Keratinocyte (primary cell): ENCODE measurements at regions not wholly inside any gene's neighbourhood (a gene's known extent, or its start where the extent isn't known, plus 50 kb on each side); places are given as distances from the start of the nearest gene placed in this dataset.

Experiments
- DNase-seq: peaks from one replicate; pipeline ENCODE4 v3.0.0-alpha.2; 2011; ENCODE audit warnings: low read depth, missing footprints, low spot score
- FAIRE-seq: peaks from 2 replicates; lab custom pipeline; 2011; peaks lifted over from hg19 to GRCh38; lab: Jason Lieb, UNC
- H2AFZ ChIP-seq: 2 replicates; pipeline ENCODE4 v1.6.0; 2012; ENCODE audit warnings: low read length, control low read depth, inconsistent platforms; ENCODE audit not compliant: control insufficient read depth
- H3K27ac ChIP-seq: 2 replicates; pipeline ENCODE4 v1.5.1; 2011; ENCODE audit warnings: low read length; ENCODE audit not compliant: control insufficient read depth, insufficient read depth
- H3K27me3 ChIP-seq: 3 replicates; pipeline ENCODE4 v1.6.0; 2011; ENCODE audit warnings: low read length; ENCODE audit not compliant: control insufficient read depth, insufficient read depth; ENCODE audit errors: extremely low read depth
- H3K36me3 ChIP-seq, 2 experiments: 2 replicates in 1 of 2; 3 replicates in 1 of 2; pipeline ENCODE4 v1.5.1; 2011; ENCODE audit warnings: low read length in 2 of 2, mild to moderate bottlenecking in 1 of 2; ENCODE audit not compliant: control insufficient read depth in 2 of 2, insufficient read depth in 2 of 2; ENCODE audit errors: extremely low read depth in 1 of 2
- H3K4me1 ChIP-seq: 3 replicates; pipeline ENCODE4 v1.5.1; 2011; ENCODE audit warnings: low read length; ENCODE audit not compliant: control insufficient read depth, insufficient read depth; ENCODE audit errors: extremely low read depth
- H3K4me2 ChIP-seq: 3 replicates; pipeline ENCODE4 v1.6.0; 2011; ENCODE audit warnings: low read depth, low read length; ENCODE audit not compliant: control insufficient read depth, insufficient read depth; ENCODE audit errors: extremely low read depth
- H3K4me3 ChIP-seq, 3 experiments: fragments of 200-600 bp in 1 of 3; sonication (generic) in 1 of 3; 2 replicates in 2 of 3; 3 replicates in 1 of 3; pipeline ENCODE4 v1.5.1; 2011 to 2016; ENCODE audit warnings: low read length in 3 of 3, mild to moderate bottlenecking in 3 of 3, control low read depth in 2 of 3, inconsistent platforms in 1 of 3, low read depth in 1 of 3, mixed read lengths in 1 of 3, mixed run types in 1 of 3, moderate library complexity in 1 of 3; ENCODE audit not compliant: control insufficient read depth in 2 of 3, insufficient read depth in 2 of 3; ENCODE audit errors: extremely low read depth in 1 of 3
- H3K79me2 ChIP-seq: 2 replicates; pipeline ENCODE4 v1.6.0; 2012; ENCODE audit warnings: low read length; ENCODE audit not compliant: control insufficient read depth, insufficient read depth
- H3K9ac ChIP-seq: 3 replicates; pipeline ENCODE4 v1.6.0; 2011; ENCODE audit warnings: low read length; ENCODE audit not compliant: control insufficient read depth, insufficient read depth; ENCODE audit errors: extremely low read depth
- H3K9me1 ChIP-seq: 3 replicates; pipeline ENCODE4 v1.6.0; 2011; ENCODE audit warnings: low read length; ENCODE audit not compliant: control insufficient read depth, insufficient read depth; ENCODE audit errors: extremely low read depth
- H3K9me3 ChIP-seq: 2 replicates; pipeline ENCODE4 v1.5.1; 2012; ENCODE audit warnings: low read depth, low read length; ENCODE audit not compliant: control insufficient read depth
- H4K20me1 ChIP-seq: 3 replicates; pipeline ENCODE4 v1.6.0; 2011; ENCODE audit warnings: low read length; ENCODE audit not compliant: control insufficient read depth, insufficient read depth; ENCODE audit errors: extremely low read depth
- CTCF ChIP-seq, 3 experiments: IDR thresholded peaks in 1 of 3; conservative IDR thresholded peaks in 1 of 3; optimal IDR thresholded peaks in 1 of 3; 2 replicates in 2 of 3; 3 replicates in 1 of 3; pipeline versions ENCODE3 to v1.5.1; 2011; ENCODE audit warnings: low read length in 3 of 3, mild to moderate bottlenecking in 3 of 3, moderate library complexity in 2 of 3, control low read depth in 1 of 3, inconsistent platforms in 1 of 3; ENCODE audit not compliant: insufficient read depth in 2 of 3; ENCODE audit errors: extremely low read depth in 1 of 3
- EZH2 ChIP-seq: IDR thresholded peaks from one replicate; pipeline ENCODE4 v1.6.1; 2012; ENCODE audit warnings: inconsistent platforms, mild to moderate bottlenecking, low read length, moderate library complexity
- dilution Hi-C: fragments of 300-500 bp; cut with MboI; formaldehyde crosslinking; loops from one replicate; pipeline ENCODE4 v1.7.0; 2020; ENCODE audit warnings: low sequenced_read_pairs; ENCODE audit not compliant: extremely low pct_ligation_motif_present

- H3K9me1 ChIP-seq, result no peaks in the 10 kb centered on the region
- FAIRE-seq (no peak), DNase-seq (no peak)
- H3K9ac ChIP-seq, result no peak overlapping the region
- H3K27ac ChIP-seq, result no peak overlapping the region
- H3K9me3 ChIP-seq, result no peaks in the 10 kb centered on the region
- no peak overlapping the region for H3K4me3 ChIP-seq
- no peaks in the 10 kb centered on the region for H3K27me3 ChIP-seq
- no peaks in the 10 kb centered on the region for H3K4me1 ChIP-seq
- dilution Hi-C loops, result no loop called here
- H3K36me3 ChIP-seq, result no peaks in the 10 kb centered on the region
- no peaks in the 10 kb centered on the region for H4K20me1 ChIP-seq
- H2AFZ ChIP-seq, result no peak overlapping the region
- no peak overlapping the region for H3K4me2 ChIP-seq
- H3K79me2 ChIP-seq, result no peaks in the 10 kb centered on the region
- TF ChIP-seq CTCF (optimal IDR thresholded peaks at IDR 0.05 in 1 of 3, IDR thresholded peaks at IDR 0.05 in 1 of 3, conservative IDR thresholded peaks at IDR 0.05 in 1 of 3; ENCODE audit: extremely low read depth in 1 of 3, insufficient read depth in 2 of 3, low read length in 3 of 3), result no peak
- TF ChIP-seq EZH2, result no peak
Measured at GRCh38 chr13:61670384-61671161, 254.9 kb upstream of the PCDH20 start.

DNA sequence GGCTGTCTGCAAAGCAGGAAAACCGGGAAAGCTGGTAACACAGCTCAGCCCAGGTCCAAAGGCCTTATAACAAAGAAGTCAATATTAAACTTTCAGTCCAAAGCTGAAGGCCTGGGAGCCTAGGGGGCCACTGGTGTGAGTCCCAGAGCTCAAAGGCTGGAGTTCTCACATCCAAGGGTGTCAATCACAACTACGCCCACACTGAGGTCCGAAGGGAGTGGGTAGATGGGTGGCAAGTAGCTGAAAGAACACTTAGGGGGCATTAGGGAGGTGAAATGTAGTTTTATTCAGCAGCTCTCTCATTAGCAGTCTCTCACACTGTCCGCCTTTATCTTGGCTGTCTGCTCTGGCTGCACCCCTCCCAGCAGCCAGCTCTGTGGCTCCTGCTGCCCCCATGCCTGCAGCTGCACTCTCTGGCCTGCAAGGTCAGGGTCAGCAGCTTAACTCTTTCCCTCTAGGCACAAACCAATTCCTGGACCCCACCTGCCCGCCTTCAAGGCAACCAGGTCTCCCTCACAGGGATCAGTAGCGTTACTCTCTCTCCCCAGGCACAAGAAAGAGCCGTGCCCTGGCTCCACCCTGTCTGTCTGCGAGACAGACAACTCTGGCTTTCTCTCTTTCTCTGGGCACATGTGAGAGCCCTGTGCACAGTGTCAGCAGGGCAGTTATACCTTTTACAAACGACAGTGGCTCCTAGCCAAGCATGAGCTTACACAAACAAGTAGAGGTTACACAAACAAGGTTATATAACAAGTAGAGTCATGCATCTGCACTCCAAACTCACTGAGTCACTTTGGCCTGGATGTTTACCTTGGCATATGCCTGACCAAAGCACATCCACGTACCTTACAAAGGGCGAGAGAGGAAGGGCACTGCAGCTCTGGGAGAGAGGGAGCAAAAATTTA is 249.4 kb upstream of the PCDH20 start:
- no peak for DNase-seq

More for the DNA sequence above, 249.4 kb upstream of the PCDH20 start:
- no peak for TF ChIP-seq EZH2
- H3K79me2 ChIP-seq, result no peaks in the 10 kb centered on the region
- no peak overlapping the region for H3K27ac ChIP-seq
- no peaks in the 10 kb centered on the region for H4K20me1 ChIP-seq
- H3K36me3 ChIP-seq, result no peaks in the 10 kb centered on the region
- no peak for FAIRE-seq
- H2AFZ ChIP-seq, result no peak overlapping the region
- no peaks in the 10 kb centered on the region for H3K27me3 ChIP-seq
- H3K4me2 ChIP-seq, result no peak overlapping the region
- H3K4me3 ChIP-seq, result no peak overlapping the region
- H3K9ac ChIP-seq, result no peak overlapping the region
- H3K9me1 ChIP-seq, result no peaks in the 10 kb centered on the region
- no peaks in the 10 kb centered on the region for H3K4me1 ChIP-seq
- peaks cover 2% of the 10 kb centered on the region for H3K9me3 ChIP-seq
- dilution Hi-C loops, result no loop called here
